Psoas muscle (tissue), 7 donors: ENCODE measurements at regions not wholly inside any gene's neighbourhood (a gene's known extent, or its start where the extent isn't known, plus 50 kb on each side); places are given as distances from the start of the nearest gene placed in this dataset.

Experiments used
- ATAC-seq, 4 donors: fragments of 200-7000 bp; cut with Tn5 transposase; one replicate each; pipeline ENCODE4 v1.9.1; 2020; ENCODE audit warnings: moderate library complexity in 3 of 4, mild to moderate bottlenecking in 2 of 4
- DNase-seq, 2 donors: peaks; one replicate each; pipeline ENCODE4 v3.0.0-alpha.2; 2020
- H3K27ac ChIP-seq: fragments of 200-600 bp; one replicate; pipeline ENCODE4 v1.8.0; 2022
- H3K27me3 ChIP-seq, 3 donors: fragments of 200-600 bp in 1 of 3; one replicate each; pipeline versions ENCODE4 v1.6.1 to v1.8.0; 2013 to 2022; ENCODE audit warnings: low read length in 2 of 3, mild to moderate bottlenecking in 2 of 3, moderate library complexity in 1 of 3; ENCODE audit not compliant: insufficient read depth in 3 of 3
- H3K36me3 ChIP-seq, 2 donors: fragments of 200-600 bp in 1 of 2; one replicate each; pipeline versions ENCODE4 v1.6.1 to v1.8.0; 2013 to 2022; ENCODE audit warnings: low read depth in 1 of 2, mild to moderate bottlenecking in 1 of 2, moderate library complexity in 1 of 2; ENCODE audit not compliant: insufficient read depth in 1 of 2
- H3K4me1 ChIP-seq: fragments of 200-600 bp; one replicate; pipeline ENCODE4 v1.8.0; 2022
- H3K4me3 ChIP-seq: fragments of 200-600 bp; one replicate; pipeline ENCODE4 v1.8.0; 2022; ENCODE audit warnings: mild to moderate bottlenecking
- H3K9me3 ChIP-seq: fragments of 200-600 bp; one replicate; pipeline ENCODE4 v1.8.0; 2022
- WGBS, 3 donors: extraction: QIAGEN DNeasy Blood & Tissue Kit; methylation state at CpG; one replicate each; pipeline versions ENCODE4 v1.1.6 to v1.1.7; 2013; 5-methylcytosine and 5-hydroxymethylcytosine counted together
- intact Hi-C, 2 donors: fragments of 100-400 bp; cut with DNase I; formaldehyde crosslinking; loops; one replicate each; pipeline versions ENCODE4 v1.11.0 to v1.14.2; 2022
- TF ChIP-seq, protein P1 (sequence below): fragments of 200-600 bp; IDR thresholded peaks from one replicate; pipeline ENCODE4 v1.8.0; 2022; ENCODE audit warnings: antibody characterized with exemption
- donor health status: healthy with polysubstance abuse.
- donor health status: DM: no; HTN: no; CAD: no; lungs with moderate emphysema.
- donor health status: Bipolar disorder and iron deficiency.
- donor health status: healthy.
- donor health status: DM: yes; HTN: yes; CAD: no.
- donor health status: DM: no; HTN: no; CAD: no.
- donor health status: DM: yes; HTN: yes; CAD: no.

DNA sequence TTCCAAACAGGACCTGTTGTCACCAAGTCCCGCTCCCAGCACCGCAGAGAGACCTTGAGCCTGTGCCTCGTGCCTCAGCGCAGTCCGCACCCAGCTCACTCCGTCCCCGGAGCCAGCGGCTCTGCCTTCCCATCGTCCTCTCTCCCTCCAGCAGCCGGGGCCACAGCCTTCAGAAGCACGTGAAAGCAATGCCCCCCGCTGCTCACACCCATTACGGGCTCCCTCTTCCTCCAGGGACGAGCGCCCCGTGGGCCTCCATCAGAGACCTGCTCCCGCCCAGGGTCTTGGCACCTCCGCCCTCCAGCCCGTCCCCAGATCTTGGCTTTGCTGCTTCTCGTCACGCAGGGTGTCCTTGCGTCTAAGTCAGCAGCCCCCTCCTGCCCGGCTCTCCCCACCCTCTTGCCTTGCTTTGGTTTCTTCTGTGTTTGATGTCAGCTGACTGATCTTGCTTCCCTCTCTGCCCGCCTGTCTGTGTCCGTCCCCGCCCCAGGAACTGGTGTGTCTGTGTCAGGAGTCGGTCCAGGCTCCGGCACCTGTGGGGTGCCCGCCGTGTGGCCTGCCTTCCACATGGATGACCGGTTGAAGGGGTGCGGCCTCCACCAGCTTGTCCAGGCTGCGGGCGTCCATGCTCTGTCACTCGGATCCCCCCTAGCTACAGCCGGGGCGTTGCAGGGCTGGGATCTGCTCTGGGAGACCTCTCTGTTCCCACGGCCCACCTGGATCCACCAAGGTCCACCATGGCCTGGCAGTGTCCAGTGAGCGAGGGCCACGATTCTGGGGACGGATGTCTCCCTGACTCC lies 61.9 kb downstream of the FOXL3 start:
- TF ChIP-seq, protein P1, sequence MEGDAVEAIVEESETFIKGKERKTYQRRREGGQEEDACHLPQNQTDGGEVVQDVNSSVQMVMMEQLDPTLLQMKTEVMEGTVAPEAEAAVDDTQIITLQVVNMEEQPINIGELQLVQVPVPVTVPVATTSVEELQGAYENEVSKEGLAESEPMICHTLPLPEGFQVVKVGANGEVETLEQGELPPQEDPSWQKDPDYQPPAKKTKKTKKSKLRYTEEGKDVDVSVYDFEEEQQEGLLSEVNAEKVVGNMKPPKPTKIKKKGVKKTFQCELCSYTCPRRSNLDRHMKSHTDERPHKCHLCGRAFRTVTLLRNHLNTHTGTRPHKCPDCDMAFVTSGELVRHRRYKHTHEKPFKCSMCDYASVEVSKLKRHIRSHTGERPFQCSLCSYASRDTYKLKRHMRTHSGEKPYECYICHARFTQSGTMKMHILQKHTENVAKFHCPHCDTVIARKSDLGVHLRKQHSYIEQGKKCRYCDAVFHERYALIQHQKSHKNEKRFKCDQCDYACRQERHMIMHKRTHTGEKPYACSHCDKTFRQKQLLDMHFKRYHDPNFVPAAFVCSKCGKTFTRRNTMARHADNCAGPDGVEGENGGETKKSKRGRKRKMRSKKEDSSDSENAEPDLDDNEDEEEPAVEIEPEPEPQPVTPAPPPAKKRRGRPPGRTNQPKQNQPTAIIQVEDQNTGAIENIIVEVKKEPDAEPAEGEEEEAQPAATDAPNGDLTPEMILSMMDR: no peak
- Histone ChIP-seq H3K27me3 (peaks cover 0 to 34% (median 17%) of the 10 kb centered on the region in 3 donors), H3K9me3 (no peaks in the 10 kb centered on the region), H3K36me3 (no peaks in the 10 kb centered on the region), H3K4me3 (no peak overlapping the region), H3K27ac (no peak overlapping the region), H3K4me1 (no peaks in the 10 kb centered on the region)
- no peak for ATAC-seq
- intact Hi-C loops: no loop called here
- no peak for DNase-seq
- WGBS, 3 donors: 77 to 80% (median 79%) methylated on average over 40 to 41 of the region's 41 CpGs

DNA sequence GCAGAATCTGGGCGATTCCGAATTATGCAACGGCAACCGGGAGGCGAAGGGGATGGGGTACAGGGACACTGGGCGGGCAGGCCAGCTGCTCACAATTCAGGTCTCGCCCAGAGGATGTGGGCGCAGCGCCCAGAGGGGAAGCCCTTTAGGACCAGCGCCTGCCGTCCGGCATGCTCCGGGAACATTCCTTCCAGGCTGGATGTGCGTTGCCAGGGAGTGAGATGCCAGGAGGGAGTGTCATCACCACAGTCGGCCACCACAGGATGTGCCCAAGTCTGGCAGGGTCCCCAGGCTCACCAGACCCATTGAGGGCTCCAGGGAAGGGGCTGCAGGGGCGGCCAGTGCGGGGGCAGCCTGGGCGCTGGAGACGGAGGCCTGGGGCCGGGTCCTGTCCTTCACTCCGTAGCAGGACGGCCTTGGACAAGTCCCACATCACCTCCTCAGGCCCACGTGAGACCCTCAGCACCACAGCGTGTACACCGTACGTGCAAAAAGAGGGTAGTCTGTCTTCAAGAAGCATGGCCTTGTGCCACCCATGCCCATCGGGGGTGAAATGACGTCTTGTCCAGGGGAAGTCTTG lies 63.9 kb downstream of the FOXL3 start:
- Histone ChIP-seq H3K27me3 (peaks cover 0 to 38% (median 19%) of the 10 kb centered on the region in 3 donors), H3K27ac (no peak overlapping the region), H3K4me3 (no peak overlapping the region), H3K9me3 (peaks cover 9% of the 10 kb centered on the region), H3K36me3 (no peaks in the 10 kb centered on the region), H3K4me1 (no peaks in the 10 kb centered on the region)
- intact Hi-C loops: no loop called here
- 22 to 33% (median 33%) methylated on average over 23 to 28 of the region's 28 CpGs for WGBS, 3 donors
- TF ChIP-seq, protein P1: no peak
- DNase-seq: peak; percentile 64 to 87
- ATAC-seq: peak; percentile 94 to 98 (median 96)

DNA sequence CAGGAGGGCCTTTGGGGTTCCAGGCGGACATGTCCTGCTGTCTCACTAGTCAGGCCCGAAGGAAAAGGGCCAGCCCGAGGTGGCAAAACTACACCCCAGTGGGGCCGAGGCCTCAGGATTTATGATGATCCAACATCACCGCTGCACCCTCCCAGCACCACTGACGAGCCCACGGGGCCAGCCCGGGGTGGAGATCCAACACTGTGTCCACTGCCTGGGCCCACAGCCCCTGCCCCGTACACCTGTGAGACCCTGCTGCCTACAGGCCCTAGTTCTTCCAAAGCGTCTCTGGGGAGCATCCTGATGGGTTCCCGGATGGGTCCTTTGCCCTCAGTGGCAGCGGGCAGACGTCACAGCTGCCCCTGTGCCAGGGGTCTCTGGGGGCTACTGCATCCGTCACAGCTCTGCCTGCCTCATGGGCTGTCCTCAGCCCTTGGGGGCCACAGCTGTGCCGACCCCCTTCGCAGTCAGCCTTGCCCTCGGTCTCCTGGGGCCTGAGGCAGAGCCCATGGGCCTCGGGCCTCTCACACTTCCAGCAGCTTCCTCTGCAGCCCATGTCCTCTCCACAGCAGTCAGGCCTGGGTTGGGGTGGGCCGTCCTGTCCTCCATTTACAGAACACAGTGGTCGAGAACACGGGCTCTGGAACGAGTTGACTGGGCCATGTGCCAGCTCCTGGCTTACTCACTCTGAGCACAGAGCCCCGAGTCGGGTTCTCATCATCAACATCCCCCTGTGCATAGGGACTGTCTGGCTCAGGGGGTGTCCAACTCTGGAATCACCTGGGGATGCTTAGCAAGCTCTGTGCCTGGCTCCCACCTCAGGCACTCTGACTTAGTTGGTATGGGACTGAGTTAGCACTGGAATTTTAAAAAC lies 64.9 kb downstream of the FOXL3 start:
- Histone ChIP-seq H3K36me3 (no peaks in the 10 kb centered on the region), H3K9me3 (peaks cover 9% of the 10 kb centered on the region), H3K27ac (no peak overlapping the region), H3K4me1 (no peaks in the 10 kb centered on the region), H3K4me3 (no peak overlapping the region), H3K27me3 (peaks cover 0 to 48% (median 19%) of the 10 kb centered on the region in 3 donors)
- ATAC-seq (no peak), DNase-seq (no peak)
- WGBS, 3 donors: 66 to 69% (median 67%) methylated on average over 24 of the region's 24 CpGs
- intact Hi-C loops: no loop called here
- TF ChIP-seq, protein P1: no peak

DNA sequence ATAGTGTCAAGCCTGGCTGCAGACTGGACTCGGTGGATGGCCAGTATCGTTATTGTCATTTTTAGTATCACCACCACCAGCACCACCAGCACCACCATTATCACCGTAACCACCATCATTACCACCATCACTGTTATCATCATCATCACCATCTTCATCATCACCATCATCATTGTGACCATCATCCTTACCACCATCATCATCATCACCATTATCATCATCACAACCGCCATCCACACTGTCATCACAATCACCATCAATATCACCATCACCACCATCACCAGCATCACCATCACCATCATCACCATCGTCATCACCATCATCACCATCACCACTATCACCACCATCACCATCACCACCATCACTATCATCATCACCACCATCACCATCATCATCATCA lies 65.6 kb downstream of the FOXL3 start:
- no peak for DNase-seq
- no peak overlapping the region for H3K27ac ChIP-seq
- WGBS, 3 donors: 95 to 99% (median 99%) methylated on average over 5 of the region's 5 CpGs
- H3K27me3 ChIP-seq: peaks cover 0 to 55% (median 24%) of the 10 kb centered on the region in 3 donors
- peaks cover 9% of the 10 kb centered on the region for H3K9me3 ChIP-seq
- no peaks in the 10 kb centered on the region for H3K4me1 ChIP-seq
- ATAC-seq: no peak
- no peaks in the 10 kb centered on the region for H3K36me3 ChIP-seq
- H3K4me3 ChIP-seq: no peak overlapping the region
- TF ChIP-seq, protein P1: no peak
- intact Hi-C loops: no loop called here
